NB4 (cell line): ENCODE measurements at regions not wholly inside any gene's neighbourhood (a gene's known extent, or its start where the extent isn't known, plus 50 kb on each side); places are given as distances from the start of the nearest gene placed in this dataset.

Source experiments
- POLR2A ChIP-seq: IDR thresholded peaks from 2 replicates; pipeline ENCODE4 v1.6.1; 2011; ENCODE audit warnings: mild to moderate bottlenecking; ENCODE audit not compliant: insufficient read length; ENCODE audit errors: extremely low read depth
- TF ChIP-seq, protein P1 (sequence below): IDR thresholded peaks from one replicate; pipeline ENCODE4 v1.5.1; 2012; ENCODE audit warnings: low read depth, low read length

DNA sequence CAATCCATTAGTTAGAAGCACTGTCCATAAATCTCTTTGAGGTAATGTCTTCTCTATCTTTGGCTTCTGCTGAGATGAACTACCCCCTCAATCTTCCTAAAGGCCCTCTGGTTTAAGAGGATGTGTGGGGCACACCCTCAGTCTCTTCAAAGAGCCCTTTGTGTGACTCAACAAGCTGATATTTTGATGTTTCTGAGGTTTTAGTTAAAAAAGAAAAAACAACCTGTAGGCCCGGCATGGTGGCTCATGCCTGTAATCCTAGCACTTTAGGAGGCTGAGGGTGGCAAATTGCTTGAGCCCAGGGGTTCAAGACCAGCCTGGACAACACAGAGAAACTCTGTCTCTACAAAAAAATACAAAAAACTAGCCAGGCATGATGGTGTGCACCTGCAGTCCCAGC, 593.5 kb downstream of the TMEM182 start:
- TF ChIP-seq, protein P1, sequence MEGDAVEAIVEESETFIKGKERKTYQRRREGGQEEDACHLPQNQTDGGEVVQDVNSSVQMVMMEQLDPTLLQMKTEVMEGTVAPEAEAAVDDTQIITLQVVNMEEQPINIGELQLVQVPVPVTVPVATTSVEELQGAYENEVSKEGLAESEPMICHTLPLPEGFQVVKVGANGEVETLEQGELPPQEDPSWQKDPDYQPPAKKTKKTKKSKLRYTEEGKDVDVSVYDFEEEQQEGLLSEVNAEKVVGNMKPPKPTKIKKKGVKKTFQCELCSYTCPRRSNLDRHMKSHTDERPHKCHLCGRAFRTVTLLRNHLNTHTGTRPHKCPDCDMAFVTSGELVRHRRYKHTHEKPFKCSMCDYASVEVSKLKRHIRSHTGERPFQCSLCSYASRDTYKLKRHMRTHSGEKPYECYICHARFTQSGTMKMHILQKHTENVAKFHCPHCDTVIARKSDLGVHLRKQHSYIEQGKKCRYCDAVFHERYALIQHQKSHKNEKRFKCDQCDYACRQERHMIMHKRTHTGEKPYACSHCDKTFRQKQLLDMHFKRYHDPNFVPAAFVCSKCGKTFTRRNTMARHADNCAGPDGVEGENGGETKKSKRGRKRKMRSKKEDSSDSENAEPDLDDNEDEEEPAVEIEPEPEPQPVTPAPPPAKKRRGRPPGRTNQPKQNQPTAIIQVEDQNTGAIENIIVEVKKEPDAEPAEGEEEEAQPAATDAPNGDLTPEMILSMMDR = no peak
- TF ChIP-seq POLR2A = no peak
